ENCODE measurements at regions not wholly inside any gene's neighbourhood (a gene's known extent, or its start where the extent isn't known, plus 50 kb on each side); places are given as distances from the start of the nearest gene placed in this dataset.

DNA sequence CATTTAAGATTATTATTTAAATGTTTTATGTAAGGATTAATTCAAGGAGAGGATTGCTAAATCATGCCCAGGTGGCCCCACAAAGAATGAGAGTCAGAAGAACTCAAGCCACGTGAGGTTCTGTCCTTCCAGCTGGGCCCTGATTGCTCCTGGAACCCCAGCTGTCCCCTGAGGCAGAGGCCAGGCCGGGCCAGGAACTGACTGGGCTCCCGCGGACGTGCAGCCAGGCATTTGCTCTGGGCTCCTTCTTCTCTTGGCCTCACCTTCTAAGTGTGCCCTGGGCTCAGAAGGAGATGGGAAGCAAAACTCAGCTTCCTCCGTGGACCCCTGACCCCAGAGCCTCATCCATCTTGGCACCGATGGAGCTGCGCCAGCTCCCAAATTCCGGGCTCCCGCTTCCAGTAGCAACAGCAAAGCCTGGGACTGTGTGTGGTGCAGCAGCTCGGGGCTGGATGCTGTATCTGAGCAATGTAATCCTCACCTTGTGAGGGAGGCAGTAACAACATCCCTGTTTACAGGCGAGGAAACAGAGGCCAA, 250.6 kb upstream of the PPP2R2D start:
- TF ChIP-seq, protein P1, sequence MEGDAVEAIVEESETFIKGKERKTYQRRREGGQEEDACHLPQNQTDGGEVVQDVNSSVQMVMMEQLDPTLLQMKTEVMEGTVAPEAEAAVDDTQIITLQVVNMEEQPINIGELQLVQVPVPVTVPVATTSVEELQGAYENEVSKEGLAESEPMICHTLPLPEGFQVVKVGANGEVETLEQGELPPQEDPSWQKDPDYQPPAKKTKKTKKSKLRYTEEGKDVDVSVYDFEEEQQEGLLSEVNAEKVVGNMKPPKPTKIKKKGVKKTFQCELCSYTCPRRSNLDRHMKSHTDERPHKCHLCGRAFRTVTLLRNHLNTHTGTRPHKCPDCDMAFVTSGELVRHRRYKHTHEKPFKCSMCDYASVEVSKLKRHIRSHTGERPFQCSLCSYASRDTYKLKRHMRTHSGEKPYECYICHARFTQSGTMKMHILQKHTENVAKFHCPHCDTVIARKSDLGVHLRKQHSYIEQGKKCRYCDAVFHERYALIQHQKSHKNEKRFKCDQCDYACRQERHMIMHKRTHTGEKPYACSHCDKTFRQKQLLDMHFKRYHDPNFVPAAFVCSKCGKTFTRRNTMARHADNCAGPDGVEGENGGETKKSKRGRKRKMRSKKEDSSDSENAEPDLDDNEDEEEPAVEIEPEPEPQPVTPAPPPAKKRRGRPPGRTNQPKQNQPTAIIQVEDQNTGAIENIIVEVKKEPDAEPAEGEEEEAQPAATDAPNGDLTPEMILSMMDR (IDR thresholded peaks at IDR 0.05): no peak
- no peak for TF ChIP-seq POLR2A (IDR thresholded peaks at IDR 0.05)
